ENCODE measurements at regions not wholly inside any gene's neighbourhood (a gene's known extent, or its start where the extent isn't known, plus 50 kb on each side); places are given as distances from the start of the nearest gene placed in this dataset.

GRCh38 chr6:134106702-134107101 is 54.3 kb upstream of the SLC2A12 start:
- Histone ChIP-seq H3K27me3 (replicated peaks in 2 of 5; ENCODE audit: control insufficient read depth in 4 of 5, insufficient read depth in 5 of 5, low read length in 4 of 5) (no peaks in the 10 kb centered on the region), H3K9me3 (ENCODE audit: control extremely low read depth in 1 of 5, control insufficient read depth in 4 of 5, insufficient read depth in 2 of 5, low read depth in 1 of 5, low read length in 4 of 5) (no peaks in the 10 kb centered on the region), H3K36me3 (ENCODE audit: control insufficient read depth in 4 of 4, insufficient read depth in 4 of 4, low read length in 3 of 4) (no peaks in the 10 kb centered on the region), H3K4me3 (ENCODE audit: control insufficient read depth in 1 of 7, extremely low read depth in 1 of 7, insufficient read depth in 4 of 7, low read depth in 2 of 7, low read length in 6 of 7) (no peak overlapping the region), H3K27ac (ENCODE audit: insufficient read depth in 1 of 2, low read depth in 1 of 2, low read length in 2 of 2, poor library complexity in 1 of 2, severe bottlenecking in 2 of 2) (no peak overlapping the region), H3K4me1 (ENCODE audit: control extremely low read depth in 1 of 4, control insufficient read depth in 4 of 4, insufficient read depth in 4 of 4, low read length in 3 of 4) (peaks cover 0 to 2% (median 0%) of the 10 kb centered on the region in 4 experiments)
- WGBS (ENCODE audit: insufficient coverage) = 86% methylated on average over 1 of the region's 2 CpGs
- ChIA-PET POLR2A (no interaction called here), CTCF (interaction anchor here (0.6 to 7.7 kb wide), 4 partner anchors 7 to 109 kb away, joined by 3 to 72 read pairs (median 4); no protein-coding TSS in a partner anchor)
- no peak for DNase-seq

DNA sequence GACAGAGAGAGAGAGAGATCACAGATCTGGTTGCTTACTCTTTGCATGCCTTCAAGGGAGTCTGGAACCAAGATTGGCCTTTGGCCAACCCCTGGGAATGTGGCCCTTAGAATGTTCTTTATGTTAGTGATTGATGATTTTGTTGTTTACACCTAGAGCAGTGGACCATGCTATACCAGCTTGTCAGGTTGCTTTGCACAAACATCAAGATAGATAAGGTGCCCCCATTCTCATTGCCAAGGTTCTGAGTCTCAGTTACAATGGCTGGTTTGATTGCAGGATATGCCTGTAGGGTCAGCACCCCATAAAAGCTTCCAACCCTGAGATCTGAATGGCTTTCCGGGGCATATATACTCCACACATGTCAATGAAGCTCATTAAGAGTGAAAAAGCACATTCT is 53.5 kb upstream of the SLC2A12 start:
- WGBS (ENCODE audit: insufficient coverage) = 100% methylated on average over 1 of the region's 1 CpG
- H3K27me3 ChIP-seq (replicated peaks in 2 of 5; ENCODE audit: control insufficient read depth in 4 of 5, insufficient read depth in 5 of 5, low read length in 4 of 5) = no peaks in the 10 kb centered on the region
- no peaks in the 10 kb centered on the region for H3K36me3 ChIP-seq (ENCODE audit: control insufficient read depth in 4 of 4, insufficient read depth in 4 of 4, low read length in 3 of 4)
- no peaks in the 10 kb centered on the region for H3K9me3 ChIP-seq (ENCODE audit: control extremely low read depth in 1 of 5, control insufficient read depth in 4 of 5, insufficient read depth in 2 of 5, low read depth in 1 of 5, low read length in 4 of 5)
- no peak overlapping the region for H3K4me3 ChIP-seq (ENCODE audit: control insufficient read depth in 1 of 7, extremely low read depth in 1 of 7, insufficient read depth in 4 of 7, low read depth in 2 of 7, low read length in 6 of 7)
- no peak overlapping the region for H3K27ac ChIP-seq (ENCODE audit: insufficient read depth in 1 of 2, low read depth in 1 of 2, low read length in 2 of 2, poor library complexity in 1 of 2, severe bottlenecking in 2 of 2)
- POLR2A ChIA-PET = no interaction called here
- H3K4me1 ChIP-seq (ENCODE audit: control extremely low read depth in 1 of 4, control insufficient read depth in 4 of 4, insufficient read depth in 4 of 4, low read length in 3 of 4) = peaks cover 0 to 2% (median 0%) of the 10 kb centered on the region in 4 experiments
- no peak for DNase-seq
- CTCF ChIA-PET = interaction anchor here (0.9 kb wide), 1 partner anchor 182 kb away, joined by 3 read pairs; no protein-coding TSS in a partner anchor

- Histone ChIP-seq H3K4me1 (ENCODE audit: control extremely low read depth in 1 of 4, control insufficient read depth in 4 of 4, insufficient read depth in 4 of 4, low read length in 3 of 4) (peaks cover 0 to 2% (median 0%) of the 10 kb centered on the region in 4 experiments), H3K27ac (ENCODE audit: insufficient read depth in 1 of 2, low read depth in 1 of 2, low read length in 2 of 2, poor library complexity in 1 of 2, severe bottlenecking in 2 of 2) (no peak overlapping the region), H3K9me3 (ENCODE audit: control extremely low read depth in 1 of 5, control insufficient read depth in 4 of 5, insufficient read depth in 2 of 5, low read depth in 1 of 5, low read length in 4 of 5) (no peaks in the 10 kb centered on the region), H3K4me3 (ENCODE audit: control insufficient read depth in 1 of 7, extremely low read depth in 1 of 7, insufficient read depth in 4 of 7, low read depth in 2 of 7, low read length in 6 of 7) (no peak overlapping the region), H3K27me3 (replicated peaks in 2 of 5; ENCODE audit: control insufficient read depth in 4 of 5, insufficient read depth in 5 of 5, low read length in 4 of 5) (peaks cover 0 to 6% (median 4%) of the 10 kb centered on the region in 5 experiments), H3K36me3 (ENCODE audit: control insufficient read depth in 4 of 4, insufficient read depth in 4 of 4, low read length in 3 of 4) (no peaks in the 10 kb centered on the region)
- CTCF ChIA-PET = interaction anchor here (0.9 to 10.6 kb wide), 5 partner anchors 8 to 187 kb away, joined by 3 to 211 read pairs (median 6); no protein-coding TSS in a partner anchor
- 76% methylated on average over 3 of the region's 4 CpGs for WGBS (ENCODE audit: insufficient coverage)
- POLR2A ChIA-PET = no interaction called here
- peak in 2 of 3 donors; percentile 46 to 59 for DNase-seq
These were observed 50.6 kb upstream of the SLC2A12 start for GRCh38 chr6:134103006-134103405.
